ENCODE measurements at regions not wholly inside any gene's neighbourhood (a gene's known extent, or its start where the extent isn't known, plus 50 kb on each side); places are given as distances from the start of the nearest gene placed in this dataset.

DNA sequence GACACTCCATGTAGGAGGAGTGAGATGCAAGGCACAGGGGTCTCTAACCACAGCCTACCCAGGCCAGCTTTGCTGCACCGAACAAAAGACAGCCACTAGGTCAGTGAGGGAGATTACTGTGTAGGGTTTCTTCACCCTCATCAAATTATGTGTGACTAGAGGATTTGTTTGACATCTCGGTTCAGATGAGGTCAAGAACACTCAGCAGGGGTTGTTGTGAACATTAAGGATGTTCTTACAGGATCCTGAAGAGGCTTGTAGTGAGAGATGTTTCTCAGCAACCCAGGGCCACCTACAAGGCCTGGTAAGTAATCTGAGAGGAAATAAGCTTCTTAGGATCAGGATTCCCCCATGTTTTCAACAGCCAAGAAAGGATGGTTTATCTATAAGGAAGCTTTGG is 202.1 kb downstream of the NXPE2 start:
- TF ChIP-seq EZH2 (IDR thresholded peaks at IDR 0.05; ENCODE audit: borderline replicate concordance) = no peak
- TF ChIP-seq EZH2phosphoT487 (IDR thresholded peaks at IDR 0.05; ENCODE audit: low read depth, severe bottlenecking, unreplicated experiment) = no peak
